LHCN-M2 (cell line): ENCODE measurements at regions not wholly inside any gene's neighbourhood (a gene's known extent, or its start where the extent isn't known, plus 50 kb on each side); places are given as distances from the start of the nearest gene placed in this dataset.

Experiments
- DNase-seq: peaks from one replicate; pipeline ENCODE4 v3.0.0-alpha.2; 2012; ENCODE audit warnings: low read depth

DNA sequence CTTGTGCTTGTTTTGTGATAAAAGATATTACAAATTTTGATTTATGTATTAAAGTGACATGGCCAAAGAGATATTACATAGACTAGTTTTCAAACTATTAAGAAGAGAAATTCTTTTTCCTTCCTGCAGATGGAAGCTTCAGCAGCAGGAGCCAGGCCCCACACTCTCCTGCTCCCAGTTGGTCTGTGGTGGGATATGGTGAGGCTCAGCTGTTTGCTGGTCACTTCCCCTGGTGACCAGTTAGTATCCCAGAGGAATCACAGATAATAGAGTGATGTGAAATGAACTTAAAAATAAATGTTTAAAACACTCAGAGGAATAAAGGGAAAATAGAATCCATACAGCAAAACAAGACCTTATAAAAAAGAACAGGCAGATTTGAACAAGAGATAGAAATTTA lies 154.7 kb downstream of the KTN1 start:
- no peak for DNase-seq

DNA sequence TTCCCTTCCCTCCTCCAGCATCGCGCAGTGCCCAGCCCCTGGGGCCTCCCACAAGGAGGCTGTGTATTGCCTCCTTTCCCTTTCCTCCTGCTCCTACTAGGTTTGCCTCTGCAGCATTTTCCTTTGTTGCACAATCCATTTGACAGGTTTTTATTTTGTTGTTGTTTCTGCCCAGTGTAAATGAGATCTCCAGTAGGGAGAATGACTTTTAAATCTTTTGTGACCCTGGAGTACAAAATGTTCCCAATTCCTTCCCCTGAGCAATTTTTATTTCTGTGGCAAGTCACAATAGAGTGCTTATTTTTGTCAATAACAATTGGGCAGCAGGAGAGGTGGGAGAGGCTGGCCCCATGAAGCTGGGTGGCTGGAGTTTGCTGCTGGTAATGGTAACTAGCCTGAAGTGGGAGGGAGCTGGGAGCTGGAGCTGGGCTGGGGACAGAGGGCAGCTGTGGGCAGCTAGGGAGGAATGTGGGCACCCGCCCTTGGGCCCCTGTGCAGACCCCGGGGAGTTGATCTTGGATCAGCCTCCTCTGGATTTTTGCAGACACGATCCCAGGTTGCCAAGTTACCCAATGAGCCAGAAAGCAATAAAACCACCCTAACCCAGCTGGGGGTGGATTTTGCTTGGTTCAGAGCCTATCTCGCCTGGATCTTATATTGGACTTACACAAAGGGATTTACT lies 160.1 kb downstream of the KTN1 start:
- DNase-seq = no peak

DNA sequence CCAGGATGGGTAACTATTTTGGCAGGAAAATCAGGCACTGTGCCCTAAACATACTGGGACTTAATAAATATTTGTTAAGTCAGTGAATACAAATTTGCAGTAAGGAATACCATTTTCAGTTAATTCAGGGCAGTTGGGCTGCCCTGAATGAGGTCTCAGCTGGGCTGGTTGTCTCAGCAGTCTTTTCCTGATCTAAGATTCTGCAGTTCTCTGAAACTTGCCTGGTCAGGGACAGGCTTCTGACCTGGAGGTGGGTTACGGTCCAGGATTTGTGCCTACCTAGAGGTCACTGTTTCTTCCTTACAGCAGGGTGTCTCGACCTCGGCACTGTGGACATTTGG lies 160.6 kb downstream of the KTN1 start:
- no peak for DNase-seq

DNA sequence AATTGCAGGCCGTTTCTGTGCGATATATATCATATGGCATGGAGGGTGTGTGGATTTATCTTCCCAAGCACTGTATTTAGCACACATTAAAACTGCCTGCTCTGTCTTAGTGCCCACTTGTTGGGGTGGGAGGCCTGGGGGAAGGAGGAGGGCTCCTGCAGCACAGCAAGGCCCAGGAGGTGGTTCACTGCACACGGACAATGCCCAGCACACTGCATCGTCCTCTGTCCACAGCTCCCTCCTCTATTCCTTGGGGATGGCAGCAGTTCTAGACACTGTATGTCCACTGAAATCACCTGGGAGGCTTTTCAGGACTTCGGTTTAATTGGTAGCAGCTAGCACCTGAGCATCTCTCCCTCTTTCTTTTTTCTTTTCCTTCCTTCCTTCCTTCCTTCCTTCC lies 161.2 kb downstream of the KTN1 start:
- no peak for DNase-seq

DNA sequence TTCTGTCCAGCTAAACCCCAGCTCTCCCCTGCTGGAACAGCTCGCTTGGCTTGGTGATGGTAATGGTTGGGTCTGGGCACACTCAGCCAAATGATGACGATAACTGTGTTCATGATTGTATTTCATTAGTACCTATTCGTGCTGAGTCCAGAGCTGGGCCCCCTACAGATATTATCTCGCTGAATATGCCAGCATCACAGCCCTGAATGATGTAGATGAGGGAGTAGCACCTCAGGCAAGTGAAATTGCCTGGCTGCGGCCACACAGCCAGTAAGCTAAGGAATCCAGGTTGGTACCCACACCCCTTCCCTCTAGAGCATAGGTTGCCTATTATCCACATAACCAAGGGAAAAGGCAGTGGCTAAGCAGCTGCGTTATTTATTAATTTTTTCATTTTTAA lies 163.5 kb downstream of the KTN1 start:
- DNase-seq = no peak

DNA sequence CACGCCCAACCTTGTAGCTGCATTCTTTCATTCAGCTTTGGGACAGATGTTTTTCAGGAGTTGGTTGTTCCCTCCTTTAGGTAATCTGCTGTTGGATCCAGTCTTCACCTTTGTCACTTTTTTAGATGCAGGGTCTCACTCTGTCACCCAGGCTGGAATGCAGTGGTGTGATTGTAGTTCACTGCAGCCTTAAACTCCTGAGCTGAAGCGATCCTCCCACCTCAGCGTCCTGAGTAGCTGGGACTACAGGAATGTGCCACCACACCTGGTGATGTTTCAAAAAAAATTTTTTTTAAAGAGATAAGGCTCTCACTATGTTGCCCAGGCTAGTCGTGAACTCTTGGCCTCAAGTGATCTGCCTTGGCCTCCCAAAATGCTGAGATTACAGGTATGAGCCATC lies 164.3 kb downstream of the KTN1 start:
- no peak for DNase-seq

DNA sequence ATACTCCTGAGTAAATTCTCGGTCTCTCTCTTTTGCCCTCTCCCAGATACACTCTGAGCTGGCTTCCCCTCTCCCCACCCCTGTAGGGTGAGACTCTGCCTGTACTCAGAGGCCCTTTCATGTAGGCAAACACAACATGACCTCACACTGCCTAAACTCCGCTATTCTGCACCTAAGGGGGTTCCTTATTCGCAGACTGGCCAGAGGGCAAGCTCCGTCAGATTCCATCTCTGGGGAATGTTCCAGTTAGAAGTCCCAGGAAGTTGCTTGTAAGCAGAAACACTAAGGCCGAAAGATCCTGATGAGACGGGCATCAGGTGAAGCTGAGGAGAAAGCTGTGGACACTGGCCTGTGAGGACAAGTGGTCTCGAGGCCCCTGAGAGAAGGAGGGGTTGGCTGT lies 165.9 kb downstream of the KTN1 start:
- DNase-seq = no peak

DNA sequence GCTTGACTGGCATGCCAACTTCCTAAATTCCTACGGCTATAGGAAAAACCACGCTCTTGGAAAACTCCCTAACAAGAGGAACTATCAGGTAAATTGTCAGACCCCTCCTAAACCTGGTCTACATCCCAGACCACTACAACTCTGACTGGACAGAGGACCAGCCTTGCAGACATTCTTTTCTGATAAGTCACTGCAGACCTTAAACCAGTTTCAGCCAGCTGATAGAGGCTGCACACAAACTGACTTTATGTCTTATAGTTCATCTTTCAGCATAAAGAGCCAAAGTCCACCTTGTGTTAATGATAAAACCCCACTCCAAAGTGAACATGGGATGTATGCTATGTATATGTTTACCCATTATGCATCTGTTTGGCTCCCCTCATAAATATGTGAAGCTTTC lies 166.6 kb downstream of the KTN1 start:
- DNase-seq = peak; percentile 3

DNA sequence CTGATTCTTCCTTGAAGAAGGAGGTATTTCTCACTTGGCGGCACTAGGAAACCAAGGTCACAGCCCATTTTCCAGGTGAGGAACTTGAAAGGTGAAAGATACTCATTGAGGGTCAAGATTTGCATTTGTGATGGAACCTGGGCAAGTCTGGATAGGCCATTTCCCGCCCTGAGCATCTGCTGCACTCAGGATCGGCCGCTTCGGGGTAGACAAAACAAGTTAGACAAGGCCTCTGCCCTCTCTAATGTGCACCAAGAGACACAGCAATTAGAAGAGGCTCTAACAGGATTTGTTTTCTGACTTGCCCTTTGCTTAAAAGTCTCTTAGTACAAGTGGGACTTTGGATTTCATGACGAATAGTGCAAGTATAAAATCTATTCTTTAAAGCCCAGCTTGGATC lies 167.2 kb downstream of the KTN1 start:
- no peak for DNase-seq

DNA sequence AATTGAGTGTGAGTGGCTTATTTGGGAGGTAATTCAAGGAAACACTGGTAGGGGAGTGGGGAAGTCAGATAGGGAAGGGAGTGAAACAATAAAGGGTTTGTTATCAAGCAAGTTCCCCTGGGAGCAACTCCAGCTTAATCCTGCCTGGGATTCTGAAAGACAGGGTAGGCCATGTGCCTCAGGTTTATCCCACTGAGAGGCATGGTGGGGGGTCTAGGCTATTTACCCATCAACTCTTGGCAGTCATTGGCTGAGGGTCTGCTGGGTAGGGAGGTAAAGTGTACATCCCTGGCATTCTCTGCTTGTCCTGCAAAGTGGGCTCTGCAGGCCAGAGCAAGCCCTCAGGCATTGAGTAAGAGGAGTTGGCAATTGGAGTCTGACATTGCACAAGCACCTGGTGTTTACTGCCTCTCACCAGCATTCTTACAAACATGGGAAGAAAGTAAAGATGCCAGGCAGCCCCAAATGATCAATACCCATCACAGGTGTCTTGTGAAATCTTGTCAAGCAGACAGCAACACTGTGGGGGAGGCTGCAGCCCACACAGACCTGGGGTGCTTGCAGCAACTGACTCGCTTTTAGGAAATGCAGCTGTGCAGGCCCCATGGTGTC lies 169.3 kb downstream of the KTN1 start:
- peak; percentile 3 for DNase-seq

DNA sequence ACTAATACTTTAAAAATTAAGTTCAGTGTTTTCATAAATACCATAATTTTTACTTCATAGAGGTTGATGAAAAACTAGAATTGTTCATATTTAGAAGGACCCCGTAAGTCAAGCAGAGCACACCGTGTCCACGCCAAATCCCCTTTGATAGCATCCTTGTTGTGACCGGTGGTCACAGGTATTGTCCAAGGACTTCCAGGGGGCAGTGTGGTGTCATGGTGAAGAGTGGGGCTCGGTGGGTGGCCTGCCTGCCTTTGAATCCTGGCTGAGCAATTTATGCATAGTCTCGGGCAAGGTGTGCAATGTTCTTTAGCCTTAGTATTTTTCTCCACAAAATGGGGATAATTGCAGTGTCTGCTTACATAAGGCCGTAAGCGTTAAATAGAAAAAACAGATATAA lies 169.9 kb downstream of the KTN1 start:
- no peak for DNase-seq

DNA sequence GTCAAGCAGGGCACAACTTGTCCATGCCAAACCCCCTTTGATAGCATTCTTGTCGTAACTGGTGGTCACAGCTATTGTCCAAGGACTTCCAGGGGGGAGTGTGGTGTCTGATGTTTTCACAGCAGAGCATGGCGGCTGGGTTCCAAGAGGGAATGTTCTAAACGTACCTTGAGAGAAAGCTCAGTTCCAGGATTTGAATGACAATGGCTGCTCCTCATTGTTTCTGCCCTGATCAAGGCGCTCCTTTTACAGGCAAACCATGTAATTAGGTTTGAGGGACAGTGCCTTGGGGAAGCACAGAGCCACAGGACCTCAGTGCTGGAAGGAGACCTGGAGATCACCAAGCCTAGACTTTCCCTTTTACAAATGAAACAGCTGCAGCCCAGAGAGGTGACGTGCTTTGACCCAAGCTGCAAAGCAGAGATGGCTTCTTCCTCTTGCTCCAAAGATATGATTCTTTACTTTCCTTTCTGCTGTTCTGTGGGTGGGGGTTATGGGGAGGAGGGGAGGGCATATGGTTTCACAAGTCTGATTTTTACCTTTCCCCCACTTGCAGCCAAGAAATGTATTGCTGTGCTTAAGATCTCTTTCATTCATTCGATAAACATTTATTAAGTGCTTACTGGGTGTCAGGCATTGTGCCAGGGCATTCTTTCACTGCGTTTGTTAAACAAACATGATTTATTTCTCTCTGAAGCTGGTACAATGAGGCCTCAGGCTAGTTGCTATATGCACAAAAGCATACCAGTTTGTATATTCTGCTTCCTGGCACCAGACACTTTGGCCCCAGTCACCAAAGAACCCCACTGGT lies 172.8 kb downstream of the KTN1 start:
- no peak for DNase-seq

DNA sequence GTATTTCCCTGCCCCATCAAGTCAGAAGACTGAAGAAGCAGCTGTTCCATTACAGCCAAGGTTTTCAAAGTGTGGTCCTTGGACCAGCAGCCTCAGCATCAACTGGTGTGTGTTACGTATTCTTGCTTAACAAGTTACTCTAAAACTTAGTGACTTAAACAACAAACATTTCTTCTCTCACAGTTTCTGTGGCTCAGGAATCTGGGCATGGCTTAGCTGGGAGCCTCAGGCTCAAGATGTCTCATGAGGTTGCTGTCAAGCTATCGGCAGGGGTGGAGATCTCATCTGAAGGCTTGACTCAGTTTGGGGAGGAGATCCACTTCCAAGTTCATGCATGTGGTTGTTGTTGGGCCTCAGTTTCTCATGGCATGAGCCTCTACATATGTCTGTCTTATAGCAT lies 174.5 kb downstream of the KTN1 start:
- DNase-seq = no peak

DNA sequence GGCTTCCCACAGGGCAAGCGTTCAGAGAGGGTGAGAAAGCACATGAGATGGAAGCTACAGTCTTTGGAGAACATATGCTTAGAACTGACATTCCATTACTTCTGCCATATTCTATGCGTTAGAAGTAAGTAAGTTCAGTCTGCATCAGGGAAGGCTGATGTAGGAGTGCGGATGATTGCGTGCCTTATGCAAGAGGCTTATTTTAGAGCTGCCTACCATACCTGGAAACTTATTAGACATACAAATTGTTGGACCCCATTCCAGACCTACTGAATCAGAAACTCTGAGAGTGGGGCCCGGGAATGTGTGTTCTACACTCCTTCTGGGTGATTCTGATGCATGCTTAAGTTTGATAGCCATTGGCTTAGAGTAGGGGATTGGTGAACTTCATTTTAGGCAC lies 174.9 kb downstream of the KTN1 start:
- no peak for DNase-seq

DNA sequence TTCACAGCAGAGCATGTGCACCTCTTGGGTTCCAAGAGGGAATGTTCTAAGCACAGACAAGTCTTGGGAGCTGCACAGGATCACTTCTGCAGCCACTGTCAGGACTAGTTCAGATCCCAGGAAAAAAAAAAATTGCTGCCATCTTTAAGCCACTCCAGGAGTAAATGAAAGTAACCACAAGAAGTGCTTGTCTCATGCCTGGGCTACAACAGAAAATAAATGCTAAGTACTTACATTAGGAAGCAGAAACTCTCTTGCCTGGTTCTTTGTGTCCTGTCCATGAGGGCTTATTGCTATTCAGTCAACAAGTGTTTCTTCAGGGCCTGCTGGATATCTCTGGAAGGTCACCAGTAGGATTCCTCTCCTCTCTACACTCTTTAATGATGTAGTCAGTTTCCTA lies 176.1 kb downstream of the KTN1 start:
- DNase-seq = no peak

DNA sequence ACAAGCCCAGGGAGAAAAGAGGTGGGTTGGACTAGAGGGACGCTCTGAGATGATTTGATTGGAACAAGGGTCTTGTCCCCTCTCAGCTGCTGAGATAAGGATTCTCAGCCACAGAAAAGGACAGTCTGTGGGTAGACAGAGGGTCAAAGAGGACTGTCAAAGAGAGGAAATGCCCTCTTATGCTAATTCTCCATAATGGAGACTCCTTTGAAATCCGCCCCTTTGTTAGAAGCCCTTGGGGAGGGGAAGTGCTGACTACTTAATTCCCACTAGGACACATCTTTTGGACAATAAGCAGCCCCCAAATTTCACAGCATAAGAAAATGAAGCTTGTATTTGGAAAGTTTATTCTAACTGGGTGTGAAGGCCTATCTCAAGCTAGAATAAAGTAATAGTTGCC lies 176.6 kb downstream of the KTN1 start:
- DNase-seq = no peak

DNA sequence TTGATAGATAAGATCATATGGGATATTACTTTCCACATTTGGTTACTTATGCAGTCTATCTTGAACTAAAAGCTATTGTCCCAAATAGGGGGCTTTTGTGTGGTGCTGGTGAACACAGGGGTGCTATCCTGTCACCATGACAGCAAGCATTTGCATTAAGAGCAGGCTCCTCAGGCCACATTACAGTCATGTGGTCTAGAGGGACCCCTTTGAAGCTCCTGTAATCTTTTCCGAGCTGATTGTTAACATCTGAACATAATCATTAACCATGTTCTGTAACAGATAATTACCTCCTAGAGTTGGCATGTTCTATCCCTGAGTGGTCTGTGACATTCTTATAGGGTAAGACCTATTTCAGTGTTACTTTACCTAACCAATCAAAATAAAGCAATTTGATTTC lies 178.8 kb downstream of the KTN1 start:
- no peak for DNase-seq

DNA sequence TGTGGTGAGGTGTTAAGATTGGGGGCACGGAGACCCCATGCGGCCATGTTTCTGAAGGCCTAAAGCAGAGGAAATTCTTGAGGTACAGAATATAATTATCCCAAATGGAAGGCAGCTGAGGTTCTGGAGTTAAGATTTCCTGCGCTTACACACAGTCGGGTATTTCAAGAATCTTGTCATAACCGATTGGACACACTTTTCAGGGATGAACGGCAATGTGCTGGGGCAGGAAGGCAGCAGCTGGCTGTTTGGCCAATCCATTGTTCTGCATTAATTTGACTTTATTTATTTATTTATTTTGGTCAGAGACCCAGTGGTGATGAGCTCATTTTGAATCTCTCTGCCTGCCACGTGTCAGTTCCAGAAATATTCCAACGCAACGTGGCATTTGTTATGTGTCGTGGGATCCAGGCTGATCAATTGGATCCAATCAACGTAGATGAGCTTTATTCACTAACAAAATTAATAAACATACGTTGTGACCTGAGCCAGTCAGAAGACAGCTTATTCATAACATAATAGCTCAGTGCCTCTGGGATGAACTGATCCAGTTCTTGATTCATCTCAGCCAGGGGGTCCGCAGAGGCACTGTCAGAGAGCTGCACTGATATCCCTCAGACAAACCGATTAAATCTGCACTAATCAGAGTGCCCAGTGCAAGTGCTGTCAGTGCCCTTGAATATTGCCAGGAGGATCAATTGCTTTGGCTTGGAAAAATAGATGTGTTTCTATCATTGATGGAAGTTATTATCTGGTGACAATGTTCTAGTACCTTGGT lies 181.0 kb downstream of the KTN1 start:
- DNase-seq = no peak

DNA sequence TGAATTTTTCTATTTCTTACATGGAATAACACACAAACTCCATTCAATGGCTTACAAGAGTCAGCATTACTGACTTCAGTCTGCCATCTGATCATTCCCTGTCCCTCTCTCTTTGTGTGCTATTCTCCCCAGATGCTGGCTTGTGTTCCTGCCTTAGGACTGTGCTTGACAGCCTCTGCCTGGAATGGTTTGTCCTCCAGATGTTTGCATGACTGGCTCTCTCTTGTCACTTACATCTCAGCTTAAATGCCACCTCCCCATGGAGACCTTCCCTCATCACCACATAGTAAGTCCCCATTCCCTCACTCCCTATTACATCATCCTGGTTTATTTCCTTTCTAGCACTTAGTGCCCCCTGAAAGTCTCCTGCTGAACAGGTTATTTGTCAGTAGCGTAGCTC lies 181.6 kb downstream of the KTN1 start:
- DNase-seq = no peak

DNA sequence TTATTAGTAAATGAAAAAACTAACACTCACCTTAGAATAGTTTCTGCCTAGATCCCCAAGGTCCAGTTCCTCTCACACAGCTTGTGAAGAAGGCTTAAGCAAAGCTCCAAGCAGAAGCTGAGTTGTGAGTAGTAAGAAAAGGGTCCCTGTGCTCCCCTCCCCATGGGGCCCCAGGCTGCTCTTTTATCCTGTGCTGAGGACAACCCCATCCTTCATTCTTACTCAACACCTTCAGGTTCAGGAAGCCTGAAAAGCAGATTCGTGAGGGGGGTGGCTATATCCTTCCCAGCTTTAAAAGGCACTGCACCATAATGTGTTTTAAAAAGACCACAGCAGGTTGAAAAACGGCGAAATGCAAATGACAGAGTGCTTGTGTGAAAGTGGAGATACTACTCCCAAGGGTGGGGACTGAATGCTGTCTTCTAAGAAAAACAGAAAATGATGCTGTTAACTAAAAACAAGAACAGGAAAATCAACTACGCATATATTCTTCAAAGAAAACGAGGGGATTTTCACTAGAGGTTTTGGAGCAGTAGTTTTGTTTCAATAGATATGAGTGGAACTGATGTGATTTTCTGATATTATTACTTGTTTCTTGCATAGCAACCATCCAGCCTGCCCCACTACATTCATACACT lies 182.7 kb downstream of the KTN1 start:
- DNase-seq = no peak

DNA sequence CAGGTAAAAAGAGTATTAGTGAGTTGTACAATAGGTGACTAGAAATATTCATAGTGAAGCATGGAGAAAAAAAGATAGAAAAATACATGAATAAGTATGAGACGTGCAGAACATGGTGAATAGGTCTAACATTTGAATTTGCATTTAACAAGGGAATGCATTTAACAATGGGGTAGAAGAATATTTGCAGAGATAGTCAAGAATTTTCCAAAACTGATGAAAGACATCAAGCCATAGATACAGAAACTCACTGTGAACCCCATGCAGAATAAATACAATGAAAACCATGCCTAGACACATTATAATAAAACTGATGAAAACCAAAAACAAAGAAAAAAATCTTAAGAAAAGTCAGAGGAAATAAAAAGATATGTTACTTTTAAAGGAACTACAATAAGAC lies 184.8 kb downstream of the KTN1 start:
- no peak for DNase-seq

DNA sequence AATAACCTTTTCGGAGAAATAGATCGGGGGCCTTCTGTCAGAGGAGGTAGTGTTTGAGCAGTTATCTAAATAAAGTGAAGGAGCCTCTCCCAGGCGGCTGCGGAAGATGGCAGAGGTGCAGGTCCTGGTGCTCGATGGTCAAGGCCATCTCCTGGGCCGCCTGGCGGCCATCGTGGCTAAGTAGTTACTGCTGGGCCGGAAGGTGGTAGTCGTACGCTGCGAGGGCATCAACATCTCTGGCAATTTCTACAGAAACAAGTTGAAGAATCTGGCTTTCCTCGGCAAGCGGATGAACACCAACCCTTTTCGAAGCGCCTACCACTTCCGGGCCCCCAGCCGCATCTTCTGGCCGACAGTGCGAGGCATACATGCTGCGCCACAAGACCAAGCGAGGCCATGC lies 186.1 kb downstream of the KTN1 start:
- no peak for DNase-seq
